ENCODE measurements at regions not wholly inside any gene's neighbourhood (a gene's known extent, or its start where the extent isn't known, plus 50 kb on each side); places are given as distances from the start of the nearest gene placed in this dataset.
"Not testable (repeated sequence)": the region's sequence is repeated elsewhere in the genome, so short reads cannot be mapped to it uniquely, and the experiment has no call there.

DNA sequence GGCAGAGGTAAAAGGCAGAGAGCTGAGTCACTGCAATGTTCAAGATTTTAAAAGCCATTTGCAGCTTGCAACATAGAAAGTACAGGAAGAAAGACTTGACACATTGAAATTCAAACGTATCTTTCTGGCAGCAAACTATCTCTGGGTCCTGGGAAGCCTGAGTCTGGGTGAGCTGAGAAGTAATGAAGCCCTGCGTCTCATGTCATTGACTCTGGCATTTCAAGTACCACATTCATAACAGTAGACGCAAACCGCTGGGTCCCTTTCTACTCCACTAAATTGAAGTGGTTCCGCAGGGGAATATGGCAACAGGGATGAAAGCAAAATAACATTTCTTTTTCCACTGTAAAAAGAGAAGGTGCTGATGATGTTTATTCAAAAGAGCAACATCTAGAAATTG is 694.3 kb downstream of the BRINP1 start:
- Histone ChIP-seq H2BK120ac (ENCODE audit: low read depth, low read length, poor library complexity, severe bottlenecking) (no peak overlapping the region), H3K23me2 (ENCODE audit: insufficient read length, low read depth, low read length, poor library complexity, severe bottlenecking) (no peaks in the 10 kb centered on the region), H3K56ac (ENCODE audit: insufficient read length, low read depth, low read length) (no peak overlapping the region), H3K4me2 (ENCODE audit: insufficient read depth, insufficient read length, low read length) (no peak overlapping the region), H3K27me3 (ENCODE audit: insufficient read depth, low read length) (no peaks in the 10 kb centered on the region), H2BK20ac (ENCODE audit: low read depth, low read length, poor library complexity, severe bottlenecking) (no peak overlapping the region), H3K9ac (ENCODE audit: extremely low read depth, insufficient read length, low read length) (no peak overlapping the region), H2BK5ac (ENCODE audit: insufficient read length, low read length) (no peak overlapping the region), H3K9me3 (ENCODE audit: control insufficient read depth, low read depth, low read length) (no peaks in the 10 kb centered on the region), H4K8ac (replicated peaks; ENCODE audit: insufficient read length, low read depth, low read length) (no peak overlapping the region), H3K4me1 (ENCODE audit: insufficient read depth, low read length) (peaks cover 4% of the 10 kb centered on the region; the same call in 1 of the 2 replicates), H3T11ph (ENCODE audit: low read length) (no peak overlapping the region), H2AFZ (ENCODE audit: low read length) (peak overlapping the region; percentile 33), H3K79me1 (ENCODE audit: insufficient read depth, low read depth, low read length, poor library complexity, severe bottlenecking) (no peaks in the 10 kb centered on the region), H3K4ac (ENCODE audit: low read depth, low read length) (no peak overlapping the region), H3K79me2 (ENCODE audit: insufficient read depth, low read length) (no peaks in the 10 kb centered on the region), H4K20me1 (ENCODE audit: control insufficient read depth, insufficient read depth, insufficient read length) (no peaks in the 10 kb centered on the region), H3K27ac (ENCODE audit: insufficient read length, low read depth, low read length) (no peak overlapping the region), H3K23ac (ENCODE audit: insufficient read length, low read depth, low read length) (no peak overlapping the region), H4K91ac (ENCODE audit: insufficient read length, low read depth, low read length) (no peak overlapping the region), H2BK12ac (ENCODE audit: insufficient read length, low read depth, low read length) (no peak overlapping the region), H2AK5ac (ENCODE audit: insufficient read length, low read length) (no peak overlapping the region), H3K14ac (ENCODE audit: insufficient read depth, low read length) (no peak overlapping the region), H4K5ac (ENCODE audit: insufficient read length, low read depth, low read length) (no peak overlapping the region), H2BK15ac (ENCODE audit: low read depth, low read length) (no peak overlapping the region), H3K18ac (ENCODE audit: insufficient read length, low read depth, low read length) (no peak overlapping the region)
- peaks cover 18% of the 10 kb centered on the region in 2 experiments for H3K9me3 Mint-ChIP-seq
- H3K27ac Mint-ChIP-seq = no peak overlapping the region; a peak in 1 of 7 replicates
- H3K4me3 Mint-ChIP-seq = no peak overlapping the region
- peaks cover 9 to 11% of the 10 kb centered on the region in 2 experiments for H3K4me1 Mint-ChIP-seq
- no peak for DNase-seq
- no CpG with 5 or more reads among the region's 5 CpGs for WGBS (ENCODE audit: extremely low coverage, insufficient read length, low lambda C conversion rate)
- TF ChIP-seq, protein P1, sequence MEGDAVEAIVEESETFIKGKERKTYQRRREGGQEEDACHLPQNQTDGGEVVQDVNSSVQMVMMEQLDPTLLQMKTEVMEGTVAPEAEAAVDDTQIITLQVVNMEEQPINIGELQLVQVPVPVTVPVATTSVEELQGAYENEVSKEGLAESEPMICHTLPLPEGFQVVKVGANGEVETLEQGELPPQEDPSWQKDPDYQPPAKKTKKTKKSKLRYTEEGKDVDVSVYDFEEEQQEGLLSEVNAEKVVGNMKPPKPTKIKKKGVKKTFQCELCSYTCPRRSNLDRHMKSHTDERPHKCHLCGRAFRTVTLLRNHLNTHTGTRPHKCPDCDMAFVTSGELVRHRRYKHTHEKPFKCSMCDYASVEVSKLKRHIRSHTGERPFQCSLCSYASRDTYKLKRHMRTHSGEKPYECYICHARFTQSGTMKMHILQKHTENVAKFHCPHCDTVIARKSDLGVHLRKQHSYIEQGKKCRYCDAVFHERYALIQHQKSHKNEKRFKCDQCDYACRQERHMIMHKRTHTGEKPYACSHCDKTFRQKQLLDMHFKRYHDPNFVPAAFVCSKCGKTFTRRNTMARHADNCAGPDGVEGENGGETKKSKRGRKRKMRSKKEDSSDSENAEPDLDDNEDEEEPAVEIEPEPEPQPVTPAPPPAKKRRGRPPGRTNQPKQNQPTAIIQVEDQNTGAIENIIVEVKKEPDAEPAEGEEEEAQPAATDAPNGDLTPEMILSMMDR (conservative IDR thresholded peaks at IDR 0.05) = no peak
- H3K36me3 Mint-ChIP-seq (ENCODE audit: insufficient read depth in 1 of 3, low read depth in 3 of 3) = peaks cover 2 to 13% (median 11%) of the 10 kb centered on the region in 3 experiments
- H3K27me3 Mint-ChIP-seq (ENCODE audit: low read depth) = no peaks in the 10 kb centered on the region

DNA sequence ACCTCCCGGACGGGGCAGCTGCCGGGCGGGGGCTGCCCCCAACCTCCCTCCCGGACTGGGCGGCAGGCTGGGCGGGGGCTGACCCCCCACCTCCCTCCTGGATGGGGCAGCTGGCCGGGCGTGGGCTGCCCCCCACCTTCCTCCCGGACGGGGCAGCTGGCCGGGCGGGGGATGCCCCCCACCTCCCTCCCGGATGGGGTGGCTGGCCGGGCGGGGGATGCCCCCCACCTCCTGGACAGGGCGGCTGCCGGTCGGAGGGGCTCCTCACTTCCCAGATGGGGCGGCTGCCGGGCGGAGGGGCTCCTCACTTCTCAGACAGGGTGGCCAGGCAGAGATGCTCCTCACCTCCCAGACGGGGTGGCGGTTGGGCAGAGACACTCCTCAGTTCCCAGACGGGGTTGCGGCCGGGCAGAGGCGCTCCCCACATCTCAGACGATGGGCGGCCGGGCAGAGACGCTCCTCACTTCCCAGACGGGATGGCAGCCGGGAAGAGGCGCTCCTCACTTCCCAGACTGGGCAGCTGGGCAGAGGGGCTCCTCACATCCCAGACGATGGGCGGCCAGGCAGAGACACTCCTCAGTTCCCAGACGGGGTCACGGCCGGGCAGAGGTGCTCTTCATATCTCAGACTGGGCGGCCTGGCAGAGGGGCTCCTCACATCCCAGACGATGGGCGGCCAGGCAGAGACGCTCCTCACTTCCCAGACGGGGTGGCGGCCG is 691.1 kb downstream of the BRINP1 start:
- H3K23me2 ChIP-seq (ENCODE audit: insufficient read length, low read depth, low read length, poor library complexity, severe bottlenecking); H2BK12ac ChIP-seq (ENCODE audit: insufficient read length, low read depth, low read length); H3K27ac ChIP-seq (ENCODE audit: insufficient read length, low read depth, low read length); H2AFZ ChIP-seq (ENCODE audit: low read length); H4K20me1 ChIP-seq (ENCODE audit: control insufficient read depth, insufficient read depth, insufficient read length); H3K56ac ChIP-seq (ENCODE audit: insufficient read length, low read depth, low read length); H3K4me1 ChIP-seq (ENCODE audit: insufficient read depth, low read length); H3K79me2 ChIP-seq (ENCODE audit: insufficient read depth, low read length); H3K4me3 Mint-ChIP-seq; DNase-seq; H2BK5ac ChIP-seq (ENCODE audit: insufficient read length, low read length); H3K9ac ChIP-seq (ENCODE audit: extremely low read depth, insufficient read length, low read length); H2AK5ac ChIP-seq (ENCODE audit: insufficient read length, low read length); H3T11ph ChIP-seq (ENCODE audit: low read length); H2BK20ac ChIP-seq (ENCODE audit: low read depth, low read length, poor library complexity, severe bottlenecking); H3K27ac Mint-ChIP-seq; H3K4me2 ChIP-seq (ENCODE audit: insufficient read depth, insufficient read length, low read length); H3K27me3 Mint-ChIP-seq (ENCODE audit: low read depth); H4K91ac ChIP-seq (ENCODE audit: insufficient read length, low read depth, low read length); H3K4me1 Mint-ChIP-seq; H3K18ac ChIP-seq (ENCODE audit: insufficient read length, low read depth, low read length); H3K4ac ChIP-seq (ENCODE audit: low read depth, low read length); H4K5ac ChIP-seq (ENCODE audit: insufficient read length, low read depth, low read length); H2BK120ac ChIP-seq (ENCODE audit: low read depth, low read length, poor library complexity, severe bottlenecking); H3K9me3 ChIP-seq (ENCODE audit: control insufficient read depth, low read depth, low read length); H2BK15ac ChIP-seq (ENCODE audit: low read depth, low read length); H3K79me1 ChIP-seq (ENCODE audit: insufficient read depth, low read depth, low read length, poor library complexity, severe bottlenecking); H3K14ac ChIP-seq (ENCODE audit: insufficient read depth, low read length); H4K8ac ChIP-seq (replicated peaks; ENCODE audit: insufficient read length, low read depth, low read length); H3K23ac ChIP-seq (ENCODE audit: insufficient read length, low read depth, low read length); H3K27me3 ChIP-seq (ENCODE audit: insufficient read depth, low read length): not testable (repeated sequence)
- peaks cover 18% of the 10 kb centered on the region in 2 experiments for H3K9me3 Mint-ChIP-seq
- no CpG with 5 or more reads among the region's 47 CpGs for WGBS (ENCODE audit: extremely low coverage, insufficient read length, low lambda C conversion rate)
- H3K36me3 Mint-ChIP-seq (ENCODE audit: insufficient read depth in 1 of 3, low read depth in 3 of 3) = peaks cover 2 to 13% (median 11%) of the 10 kb centered on the region in 3 experiments

Measured in H9 (cell line).